Islet of Langerhans (tissue), 1 donor: ENCODE measurements at regions not wholly inside any gene's neighbourhood (a gene's known extent, or its start where the extent isn't known, plus 50 kb on each side); places are given as distances from the start of the nearest gene placed in this dataset.
"Not testable (repeated sequence)": the region's sequence is repeated elsewhere in the genome, so short reads cannot be mapped to it uniquely, and the experiment has no call there.

Experiments used
- FAIRE-seq: peaks from one replicate; lab custom pipeline; 2011; peaks lifted over from hg19 to GRCh38; lab: Jason Lieb, UNC

GRCh38 chr4:16450724-16451123 is 224.5 kb upstream of the TAPT1 start:
- no peak for FAIRE-seq

DNA sequence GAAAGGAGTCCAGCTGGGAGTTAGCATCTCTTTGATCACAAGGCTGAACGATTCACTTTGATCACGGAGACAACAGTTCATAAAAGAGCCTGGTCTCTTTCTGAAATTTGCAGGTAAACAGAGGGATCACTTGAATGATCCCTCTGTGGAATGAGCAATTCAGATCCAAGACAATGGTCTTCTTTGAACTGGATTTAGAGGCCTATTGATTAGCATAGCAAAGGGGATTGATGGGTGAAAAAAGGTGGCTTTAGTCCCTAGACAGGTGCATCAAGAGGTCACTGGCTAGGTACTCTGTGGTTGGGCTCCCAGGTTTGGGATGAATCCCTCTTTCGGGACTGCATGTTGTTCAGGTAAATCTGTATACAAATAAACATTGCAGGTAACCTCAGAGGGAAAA is 223.8 kb upstream of the TAPT1 start:
- FAIRE-seq = no peak

DNA sequence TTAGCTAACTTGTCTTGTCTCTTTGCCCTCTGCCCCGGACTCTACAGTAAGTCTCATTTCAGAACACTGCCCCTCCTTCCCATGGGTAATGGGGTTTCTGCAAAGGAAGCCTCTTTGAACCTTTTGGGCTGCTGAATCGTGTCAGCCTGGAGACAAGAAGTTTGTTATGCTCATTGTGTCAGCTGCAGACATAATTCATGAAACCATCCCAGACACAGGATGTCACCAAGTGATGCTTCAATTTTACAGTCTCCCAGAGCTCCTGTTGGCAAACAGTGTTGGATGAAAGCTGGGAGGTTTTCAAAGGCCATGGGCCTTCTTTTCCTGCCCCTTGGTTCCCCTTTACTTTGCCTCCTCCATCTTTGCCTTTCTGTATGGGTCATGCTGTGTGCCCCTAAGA is 223.1 kb upstream of the TAPT1 start:
- no peak for FAIRE-seq

GRCh38 chr4:16448241-16448840 is 222.1 kb upstream of the TAPT1 start:
- FAIRE-seq = no peak

DNA sequence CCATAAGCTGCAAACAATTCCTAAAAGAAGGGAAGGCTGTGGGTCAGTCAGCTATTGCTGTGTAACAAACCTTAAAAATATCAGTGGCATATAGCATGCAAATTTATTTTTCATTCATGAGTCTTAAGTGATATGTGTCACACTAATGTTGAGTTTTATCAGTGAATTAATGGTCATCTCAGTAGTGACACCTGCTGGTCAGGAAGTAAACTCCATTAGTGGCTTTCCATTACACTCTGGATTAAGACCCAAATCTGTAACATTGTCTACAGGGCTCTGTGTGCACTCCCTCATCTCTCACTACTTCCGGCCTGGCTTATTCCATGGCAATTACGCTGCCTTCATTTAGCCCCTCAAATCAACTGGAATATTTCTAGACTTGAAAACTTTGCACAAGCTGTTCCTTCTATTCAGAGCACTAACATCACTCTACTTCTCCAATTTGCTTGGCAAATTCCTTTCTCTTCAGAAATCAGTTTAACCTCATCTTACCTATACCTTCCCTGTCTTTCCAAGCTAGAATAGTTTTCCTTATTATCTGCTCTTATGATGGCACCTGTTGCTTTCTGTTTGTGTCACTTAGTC is 217.3 kb upstream of the TAPT1 start:
- no peak for FAIRE-seq

GRCh38 chr4:16442296-16442695 is 216.0 kb upstream of the TAPT1 start:
- no peak for FAIRE-seq

- no peak for FAIRE-seq
These were observed 213.5 kb upstream of the TAPT1 start for GRCh38 chr4:16439768-16440167.

- FAIRE-seq = no peak
These were observed 212.7 kb upstream of the TAPT1 start for GRCh38 chr4:16438986-16439385.

- FAIRE-seq = no peak
These were observed 211.6 kb upstream of the TAPT1 start for GRCh38 chr4:16437836-16438235.

GRCh38 chr4:16431866-16432265 is 205.6 kb upstream of the TAPT1 start:
- FAIRE-seq = no peak

GRCh38 chr4:16418814-16419213 is 192.5 kb upstream of the TAPT1 start:
- FAIRE-seq = peak; percentile 74

DNA sequence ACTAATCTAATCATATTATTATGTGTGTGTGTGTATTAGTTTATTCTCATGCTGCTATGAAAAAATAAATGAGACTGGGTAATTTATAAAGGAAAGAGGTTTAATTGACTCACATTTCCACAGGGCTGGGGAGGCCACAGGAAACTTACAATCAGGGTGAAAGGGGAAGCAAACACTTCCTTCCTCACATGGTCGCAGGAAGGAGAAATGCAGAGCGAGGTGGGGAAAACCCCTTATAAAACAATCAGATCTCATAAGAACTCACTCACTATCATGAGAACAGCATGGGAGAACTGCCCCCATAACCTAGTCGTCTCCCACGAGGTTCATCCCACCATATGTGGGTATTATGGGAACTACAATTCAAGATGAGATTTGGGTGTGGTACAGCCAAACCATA is 190.9 kb upstream of the TAPT1 start:
- FAIRE-seq = no peak

DNA sequence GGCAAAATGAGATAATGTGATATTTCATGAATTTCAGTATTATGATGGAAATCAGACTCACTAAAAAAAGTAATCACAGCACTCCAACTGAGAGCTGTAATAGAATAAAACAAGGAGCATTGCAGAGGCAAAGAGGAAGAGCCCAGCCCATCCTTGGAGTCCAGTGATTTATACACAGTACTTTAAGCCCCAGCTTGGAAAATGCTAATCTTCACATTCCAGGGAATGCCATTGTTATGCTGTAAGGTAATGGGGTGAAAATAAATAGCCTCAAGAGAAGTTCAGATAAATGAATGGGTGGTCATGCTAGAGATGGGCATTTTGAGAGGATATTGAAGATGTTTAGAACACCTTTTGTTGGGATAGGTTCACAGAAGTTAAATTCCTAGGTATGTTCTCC is 190.3 kb upstream of the TAPT1 start:
- no peak for FAIRE-seq

DNA sequence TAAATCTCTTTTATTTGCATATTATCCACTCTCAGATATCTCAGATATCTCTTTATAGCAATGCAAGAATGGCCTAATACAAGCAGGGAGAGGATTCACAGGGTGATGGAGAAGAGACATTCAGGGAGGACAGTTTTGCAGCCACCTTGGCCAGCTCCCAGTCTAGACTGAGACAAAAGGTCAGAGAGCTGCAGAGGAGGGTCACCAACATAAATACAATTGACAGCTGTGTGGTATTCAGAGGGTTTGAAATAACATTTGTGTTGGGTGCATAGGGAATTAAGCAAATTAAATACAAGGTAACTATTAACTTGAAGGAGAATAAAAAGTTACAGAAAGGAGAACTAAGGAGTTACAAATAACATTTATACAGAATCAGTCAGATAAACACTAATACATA is 189.5 kb upstream of the TAPT1 start:
- FAIRE-seq = no peak

GRCh38 chr4:16413814-16414555 is 187.7 kb upstream of the TAPT1 start:
- no peak for FAIRE-seq

DNA sequence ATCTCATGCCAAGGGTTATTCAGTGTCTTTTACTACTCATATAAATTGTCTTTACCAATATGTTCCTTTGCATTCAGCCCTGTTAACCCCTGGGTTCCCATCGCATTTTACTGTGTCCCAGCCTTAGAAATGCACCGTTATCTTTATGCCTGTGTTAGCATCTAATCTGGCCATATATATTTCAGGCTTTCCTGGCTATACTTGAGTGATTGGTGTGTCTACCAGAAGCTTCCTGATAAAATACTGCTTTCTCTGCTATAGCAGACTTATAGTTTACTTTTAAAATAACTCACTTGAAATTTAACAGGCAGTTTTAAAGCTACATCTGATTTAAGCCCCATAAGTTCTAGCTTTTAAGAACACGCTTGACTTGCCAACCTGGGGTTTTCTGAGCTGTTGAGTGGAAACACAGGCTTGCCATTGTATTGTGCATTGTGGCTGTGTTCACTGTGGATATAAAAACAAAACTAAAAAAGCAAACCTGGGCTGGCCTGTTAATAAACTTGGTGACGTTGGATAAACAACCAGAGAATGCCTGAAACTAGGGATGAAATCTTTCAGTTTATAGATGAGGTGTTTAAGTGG is 185.3 kb upstream of the TAPT1 start:
- FAIRE-seq = no peak

- FAIRE-seq = not testable (repeated sequence)
These were observed 166.9 kb upstream of the TAPT1 start for GRCh38 chr4:16393216-16393615.

GRCh38 chr4:16391196-16391595 is 164.9 kb upstream of the TAPT1 start:
- FAIRE-seq = no peak

DNA sequence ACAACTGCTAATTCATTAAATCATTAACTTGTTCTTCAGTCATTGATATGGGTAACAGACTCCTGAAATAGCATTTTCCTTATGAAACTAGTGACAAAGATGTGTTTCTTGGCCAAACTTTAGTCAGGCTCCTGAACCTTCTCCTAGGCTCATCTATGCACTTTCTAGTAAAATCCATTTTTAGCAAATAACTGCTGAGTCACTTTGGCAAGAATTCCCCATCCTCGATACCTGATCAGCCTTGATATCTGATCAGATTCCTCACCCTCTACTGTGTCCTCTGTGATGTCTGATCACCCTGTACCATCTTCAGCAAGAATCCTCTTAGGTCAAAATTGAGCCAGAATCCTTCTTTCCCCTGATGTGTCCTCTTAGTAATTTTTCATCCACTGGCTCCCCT is 161.2 kb upstream of the TAPT1 start:
- FAIRE-seq = no peak

DNA sequence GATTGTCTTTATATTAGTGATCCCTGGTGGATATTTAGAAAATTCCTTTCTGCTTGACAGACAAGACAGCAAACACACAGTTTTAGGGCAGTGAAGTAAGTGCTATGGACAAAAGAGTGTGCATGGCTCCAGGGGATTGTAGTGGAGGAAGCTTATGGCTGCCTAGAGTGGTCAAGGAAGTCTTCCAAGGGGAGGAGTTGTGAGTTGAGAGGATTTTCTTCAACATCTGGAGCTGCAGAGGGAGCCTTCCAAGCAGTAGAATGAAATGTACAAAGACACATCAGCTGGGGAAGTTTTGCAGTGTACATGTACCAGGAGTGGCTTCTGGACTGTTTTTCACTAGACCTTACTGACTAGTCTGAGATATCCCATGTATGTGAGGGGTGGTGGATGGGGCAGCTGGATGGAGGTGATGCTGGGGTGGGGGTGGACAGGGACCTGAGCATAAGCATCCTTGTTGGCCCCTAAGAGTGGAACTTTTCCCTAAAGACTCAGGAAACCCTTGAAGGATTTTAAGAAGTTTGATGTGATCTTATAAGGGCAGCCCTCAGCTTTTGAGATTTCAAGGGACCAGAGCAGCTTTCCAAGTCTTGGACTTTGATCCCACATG is 160.5 kb upstream of the TAPT1 start:
- FAIRE-seq = no peak

DNA sequence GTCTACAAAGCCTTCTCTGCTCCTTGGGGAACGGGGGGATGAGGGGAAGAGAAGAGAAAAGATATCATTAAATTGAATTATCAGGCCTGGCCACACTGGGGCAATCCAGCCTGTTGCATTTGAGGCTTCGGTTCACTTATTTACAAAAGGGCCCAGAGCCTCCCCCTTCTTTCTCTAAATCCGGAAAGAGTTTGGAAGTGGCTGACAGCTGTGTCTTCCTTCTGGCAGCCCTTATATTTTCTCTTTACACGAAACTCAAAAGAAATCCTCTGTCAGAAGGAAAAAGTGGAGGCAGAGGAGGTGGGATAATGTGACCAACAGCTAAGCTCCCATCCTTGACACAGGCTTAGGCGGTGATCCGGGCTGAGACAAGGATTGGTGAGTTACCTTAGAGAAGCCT is 158.3 kb upstream of the TAPT1 start:
- no peak for FAIRE-seq

DNA sequence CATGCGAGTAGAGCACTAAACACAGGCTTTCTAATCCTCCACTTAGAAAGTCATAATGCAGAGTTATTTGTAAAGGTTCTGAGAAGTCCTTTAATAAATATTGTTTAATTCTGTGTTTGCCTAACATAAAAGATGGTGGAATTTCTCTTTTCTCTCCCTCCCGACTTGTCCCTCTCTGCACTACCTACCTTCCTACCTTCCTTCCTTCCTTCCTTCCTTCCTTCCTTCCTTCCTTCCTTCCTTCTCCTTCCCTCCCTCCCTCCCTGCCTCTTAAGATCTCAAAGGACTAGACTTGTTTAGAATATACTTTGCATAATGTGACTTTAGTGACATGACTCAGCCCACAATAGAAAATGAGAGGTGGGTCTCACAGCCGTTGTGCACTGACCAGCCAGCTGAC is 156.3 kb upstream of the TAPT1 start:
- FAIRE-seq = no peak

GRCh38 chr4:16377887-16378286 is 151.6 kb upstream of the TAPT1 start:
- FAIRE-seq = no peak
